PFSK-1 (cell line): ENCODE measurements at regions not wholly inside any gene's neighbourhood (a gene's known extent, or its start where the extent isn't known, plus 50 kb on each side); places are given as distances from the start of the nearest gene placed in this dataset.

Source experiments
- FOXP2 ChIP-seq: optimal IDR thresholded peaks from 2 replicates; pipeline ENCODE3; 2011; ENCODE audit warnings: borderline replicate concordance, control low read depth, inconsistent platforms; ENCODE audit not compliant: insufficient read depth; ENCODE audit errors: extremely low read length, extremely low read depth
- POLR2AphosphoS5 ChIP-seq: IDR thresholded peaks from 2 replicates; pipeline ENCODE4 v1.6.1; 2012; ENCODE audit warnings: low read depth, mild to moderate bottlenecking, control low read depth, low read length, moderate library complexity
- SIN3A ChIP-seq: IDR thresholded peaks from 2 replicates; pipeline ENCODE4 v1.6.1; 2012; ENCODE audit warnings: mild to moderate bottlenecking, low read length, moderate library complexity, borderline replicate concordance; ENCODE audit not compliant: insufficient read depth
- TAF1 ChIP-seq: IDR thresholded peaks from 2 replicates; pipeline ENCODE4 v1.6.1; 2012; ENCODE audit warnings: low read length, control low read depth, borderline replicate concordance; ENCODE audit not compliant: insufficient read depth
- TF ChIP-seq, protein P1 (sequence below), 2 experiments: IDR thresholded peaks; 2 replicates each; pipeline versions ENCODE4 v1.6.1 to v1.8.0; 2011 to 2012; ENCODE audit warnings: low read depth in 2 of 2, low read length in 2 of 2, control low read depth in 1 of 2, inconsistent platforms in 1 of 2, mild to moderate bottlenecking in 1 of 2, moderate library complexity in 1 of 2; ENCODE audit not compliant: insufficient read depth in 1 of 2

DNA sequence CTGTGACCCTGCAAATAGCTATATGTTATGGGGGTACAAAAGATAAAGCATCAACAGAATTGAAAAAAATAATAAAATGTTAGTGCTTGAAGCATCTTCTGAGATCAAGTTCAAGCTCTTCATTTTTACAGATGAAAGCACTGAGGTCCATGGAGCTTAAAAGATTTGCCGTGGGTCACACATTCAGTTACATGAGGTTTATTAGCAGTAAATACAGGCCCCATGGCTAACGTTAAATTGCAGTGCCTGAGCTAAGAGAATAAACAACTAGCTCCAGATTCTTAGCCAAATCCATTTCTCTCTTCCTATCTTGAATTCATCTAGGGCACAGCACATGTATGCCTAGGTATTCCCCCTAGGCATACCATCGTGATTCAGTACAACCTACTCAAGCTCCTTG is 2052.7 kb upstream of the C9orf72 start:
- TF ChIP-seq TAF1 (no peak), FOXP2 (no peak), SIN3A (no peak), POLR2AphosphoS5 (no peak)
- TF ChIP-seq, protein P1, sequence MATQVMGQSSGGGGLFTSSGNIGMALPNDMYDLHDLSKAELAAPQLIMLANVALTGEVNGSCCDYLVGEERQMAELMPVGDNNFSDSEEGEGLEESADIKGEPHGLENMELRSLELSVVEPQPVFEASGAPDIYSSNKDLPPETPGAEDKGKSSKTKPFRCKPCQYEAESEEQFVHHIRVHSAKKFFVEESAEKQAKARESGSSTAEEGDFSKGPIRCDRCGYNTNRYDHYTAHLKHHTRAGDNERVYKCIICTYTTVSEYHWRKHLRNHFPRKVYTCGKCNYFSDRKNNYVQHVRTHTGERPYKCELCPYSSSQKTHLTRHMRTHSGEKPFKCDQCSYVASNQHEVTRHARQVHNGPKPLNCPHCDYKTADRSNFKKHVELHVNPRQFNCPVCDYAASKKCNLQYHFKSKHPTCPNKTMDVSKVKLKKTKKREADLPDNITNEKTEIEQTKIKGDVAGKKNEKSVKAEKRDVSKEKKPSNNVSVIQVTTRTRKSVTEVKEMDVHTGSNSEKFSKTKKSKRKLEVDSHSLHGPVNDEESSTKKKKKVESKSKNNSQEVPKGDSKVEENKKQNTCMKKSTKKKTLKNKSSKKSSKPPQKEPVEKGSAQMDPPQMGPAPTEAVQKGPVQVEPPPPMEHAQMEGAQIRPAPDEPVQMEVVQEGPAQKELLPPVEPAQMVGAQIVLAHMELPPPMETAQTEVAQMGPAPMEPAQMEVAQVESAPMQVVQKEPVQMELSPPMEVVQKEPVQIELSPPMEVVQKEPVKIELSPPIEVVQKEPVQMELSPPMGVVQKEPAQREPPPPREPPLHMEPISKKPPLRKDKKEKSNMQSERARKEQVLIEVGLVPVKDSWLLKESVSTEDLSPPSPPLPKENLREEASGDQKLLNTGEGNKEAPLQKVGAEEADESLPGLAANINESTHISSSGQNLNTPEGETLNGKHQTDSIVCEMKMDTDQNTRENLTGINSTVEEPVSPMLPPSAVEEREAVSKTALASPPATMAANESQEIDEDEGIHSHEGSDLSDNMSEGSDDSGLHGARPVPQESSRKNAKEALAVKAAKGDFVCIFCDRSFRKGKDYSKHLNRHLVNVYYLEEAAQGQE (IDR thresholded peaks at IDR 0.05; ENCODE audit: insufficient read depth in 1 of 2, low read depth in 2 of 2, low read length in 2 of 2): no peak

DNA sequence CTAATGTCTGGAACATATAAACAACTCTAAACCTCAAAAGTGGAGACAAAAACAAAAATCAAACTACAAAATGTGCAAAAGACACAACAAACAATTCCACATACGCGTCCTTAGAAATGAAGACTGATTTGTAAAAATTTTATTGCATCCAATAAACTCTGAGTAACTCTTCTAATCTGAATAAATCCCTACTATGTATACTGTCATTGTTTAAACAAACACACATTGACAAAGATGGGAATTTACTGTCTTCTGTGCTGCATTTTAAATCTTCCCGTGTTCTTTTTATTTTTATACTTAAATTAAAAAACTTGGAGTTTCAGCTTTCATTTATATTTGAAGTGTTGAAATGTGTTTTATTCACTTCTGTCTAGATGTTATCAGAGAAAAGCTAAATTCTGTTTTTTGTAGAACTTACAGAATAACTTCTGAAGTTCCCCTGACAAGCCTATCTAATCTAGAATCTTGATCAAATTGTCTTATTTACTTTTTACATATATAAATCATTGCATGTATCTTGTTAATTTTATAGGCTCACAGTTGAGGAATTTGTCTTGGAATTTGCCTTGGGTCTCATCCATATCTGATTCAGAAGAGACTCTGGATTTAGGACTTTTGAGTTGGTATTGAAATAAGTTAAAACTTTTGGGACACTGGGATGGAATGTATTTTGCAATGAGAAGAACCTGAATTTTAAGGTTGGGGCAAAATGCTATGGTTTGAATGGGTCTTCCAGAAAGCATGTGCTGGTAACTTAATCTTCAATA is 2064.4 kb upstream of the C9orf72 start:
- TF ChIP-seq TAF1 (no peak), FOXP2 (no peak), SIN3A (no peak), POLR2AphosphoS5 (no peak)
- TF ChIP-seq, protein P1 (IDR thresholded peaks at IDR 0.05; ENCODE audit: insufficient read depth in 1 of 2, low read depth in 2 of 2, low read length in 2 of 2): no peak

DNA sequence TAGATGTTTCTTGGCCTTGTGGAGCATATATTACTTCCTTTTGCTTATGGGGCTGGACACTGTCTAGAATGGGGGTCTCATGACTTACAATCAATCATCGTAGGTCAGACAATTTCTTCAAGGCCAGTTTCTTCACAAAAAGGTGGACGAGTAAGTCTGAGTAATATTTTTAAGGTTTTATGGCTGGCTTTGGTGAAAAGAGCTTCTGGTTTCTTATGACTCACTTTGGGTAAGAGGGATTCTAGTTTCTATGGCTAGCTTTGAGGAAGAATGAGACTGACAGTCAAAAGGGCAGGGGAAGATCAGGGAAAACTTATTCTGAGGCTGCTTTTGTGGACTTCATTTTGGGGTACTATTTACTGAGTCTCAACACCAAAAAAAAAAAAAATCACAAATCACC is 2067.2 kb upstream of the C9orf72 start:
- TF ChIP-seq FOXP2: no peak
- TF ChIP-seq, protein P1 (IDR thresholded peaks at IDR 0.05; ENCODE audit: insufficient read depth in 1 of 2, low read depth in 2 of 2, low read length in 2 of 2): no peak
- no peak for TF ChIP-seq SIN3A
- no peak for TF ChIP-seq TAF1
- no peak for TF ChIP-seq POLR2AphosphoS5

DNA sequence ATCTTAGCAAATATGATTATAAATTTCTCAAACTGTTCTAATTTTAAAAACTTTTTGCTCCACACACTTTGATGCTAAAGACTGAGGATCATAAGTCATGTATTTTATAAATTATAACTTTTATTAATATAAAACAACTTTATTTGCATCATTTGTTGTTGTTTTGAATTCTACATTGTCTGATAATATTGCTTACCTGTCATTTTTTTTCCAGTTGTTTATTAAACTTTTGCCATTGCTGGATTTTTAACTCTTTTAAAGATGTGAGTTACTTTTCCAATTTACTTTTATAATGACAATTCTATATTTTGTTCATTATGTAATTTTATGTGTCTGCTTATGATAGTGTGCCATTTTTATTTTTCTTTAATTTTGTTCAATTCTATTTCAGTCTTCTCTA is 2071.2 kb upstream of the C9orf72 start:
- TF ChIP-seq FOXP2 (no peak), POLR2AphosphoS5 (no peak), SIN3A (no peak)

DNA sequence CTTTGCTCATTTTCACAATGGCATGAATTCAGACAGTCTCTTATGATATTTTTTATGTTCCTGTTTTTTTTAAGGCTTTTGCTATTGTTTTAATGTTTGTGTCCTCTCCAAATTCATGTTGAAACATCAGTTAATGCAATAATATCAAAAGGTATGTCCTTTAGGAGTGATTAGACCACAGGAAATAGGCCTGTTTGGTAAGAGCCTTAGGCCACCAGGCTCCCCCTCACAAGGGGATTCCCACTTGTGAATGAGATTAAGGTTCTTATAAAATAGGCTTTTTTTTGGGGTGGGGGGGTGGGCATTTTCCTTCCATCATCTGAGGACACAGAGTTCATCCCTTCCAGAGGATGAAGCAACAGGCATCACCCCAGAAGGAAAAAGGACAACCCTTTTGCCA is 2074.2 kb upstream of the C9orf72 start:
- TF ChIP-seq TAF1 (no peak), POLR2AphosphoS5 (no peak), FOXP2 (no peak)

DNA sequence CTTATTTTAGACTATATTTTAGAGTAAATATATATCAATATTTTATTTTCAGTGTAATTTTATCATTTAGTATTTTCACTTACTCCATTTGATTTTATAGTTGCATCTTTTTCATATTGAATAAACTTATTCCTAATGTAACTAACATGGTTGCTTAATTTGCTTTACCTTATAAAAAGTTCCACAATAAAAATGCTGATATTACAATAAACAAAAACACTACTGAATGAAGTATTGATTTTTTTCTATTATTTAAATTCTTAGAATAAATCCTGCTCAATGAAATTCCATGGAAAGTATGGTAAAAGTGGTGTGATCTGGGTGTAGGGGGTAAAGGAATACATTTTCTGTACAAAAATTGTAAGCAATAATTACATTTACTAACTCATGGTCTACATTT is 2074.9 kb upstream of the C9orf72 start:
- no peak for TF ChIP-seq POLR2AphosphoS5
- TF ChIP-seq FOXP2: no peak
- TF ChIP-seq TAF1: no peak
- TF ChIP-seq, protein P1 (IDR thresholded peaks at IDR 0.05; ENCODE audit: insufficient read depth in 1 of 2, low read depth in 2 of 2, low read length in 2 of 2): no peak
- TF ChIP-seq SIN3A: no peak
